Hepatocyte (in vitro differentiated cells): ENCODE measurements at regions not wholly inside any gene's neighbourhood (a gene's known extent, or its start where the extent isn't known, plus 50 kb on each side); places are given as distances from the start of the nearest gene placed in this dataset.

Source experiments
- DNase-seq: peaks from one replicate; pipeline ENCODE4 v3.0.0-alpha.2; 2016; ENCODE audit warnings: low spot score
- H2AFZ ChIP-seq: fragments of 200-600 bp; sonication (generic); 2 replicates; pipeline ENCODE4 v1.6.0; 2016; ENCODE audit warnings: antibody characterized with exemption, mild to moderate bottlenecking
- H3K27ac ChIP-seq: fragments of 200-600 bp; sonication (generic); 2 replicates; pipeline ENCODE4 v1.5.1; 2016; ENCODE audit warnings: mild to moderate bottlenecking
- H3K27me3 ChIP-seq: fragments of 200-600 bp; sonication (generic); 2 replicates; pipeline ENCODE4 v1.6.1; 2016
- H3K36me3 ChIP-seq: fragments of 200-600 bp; sonication (generic); replicated peaks from 2 replicates; pipeline ENCODE4 v1.5.1; 2016; ENCODE audit warnings: low read depth; ENCODE audit not compliant: insufficient read depth
- H3K4me1 ChIP-seq: fragments of 200-600 bp; sonication (generic); 2 replicates; pipeline ENCODE4 v1.5.1; 2016; ENCODE audit warnings: mild to moderate bottlenecking, moderate library complexity; ENCODE audit not compliant: insufficient read depth
- H3K4me2 ChIP-seq: fragments of 200-600 bp; sonication (generic); 2 replicates; pipeline ENCODE4 v1.6.0; 2016
- H3K4me3 ChIP-seq: fragments of 200-600 bp; sonication (generic); 2 replicates; pipeline ENCODE4 v1.5.1; 2016; ENCODE audit warnings: mild to moderate bottlenecking
- H3K79me2 ChIP-seq: fragments of 200-600 bp; sonication (generic); 2 replicates; pipeline ENCODE4 v1.6.0; 2017; ENCODE audit warnings: mild to moderate bottlenecking
- H3K9me2 ChIP-seq: fragments of 200-600 bp; sonication (generic); replicated peaks from 2 replicates; pipeline ENCODE4 v1.6.0; 2017; ENCODE audit warnings: mild to moderate bottlenecking; ENCODE audit not compliant: insufficient read depth
- H3K9me3 ChIP-seq: fragments of 200-600 bp; sonication (generic); 2 replicates; pipeline ENCODE4 v1.5.1; 2016; ENCODE audit warnings: low read depth, mild to moderate bottlenecking
- H4K20me1 ChIP-seq: fragments of 200-600 bp; sonication (generic); 2 replicates; pipeline ENCODE4 v1.6.0; 2016; ENCODE audit warnings: mild to moderate bottlenecking; ENCODE audit not compliant: insufficient read depth, poor library complexity, severe bottlenecking
- CTCF ChIP-seq: fragments of 200-600 bp; sonication (generic); IDR thresholded peaks from 2 replicates; pipeline ENCODE4 v1.5.1; 2016; ENCODE audit warnings: antibody characterized with exemption, mild to moderate bottlenecking; ENCODE audit not compliant: poor library complexity
- EZH2 ChIP-seq: fragments of 200-600 bp; sonication (generic); IDR thresholded peaks from 2 replicates; pipeline ENCODE4 v1.6.1; 2016; ENCODE audit warnings: antibody characterized with exemption, mild to moderate bottlenecking, borderline replicate concordance
- EZH2phosphoT487 ChIP-seq: fragments of 200-600 bp; sonication (generic); IDR thresholded peaks from one replicate; pipeline ENCODE4 v1.6.1; 2018; ENCODE audit warnings: antibody characterized with exemption, mild to moderate bottlenecking, low read depth, moderate library complexity; ENCODE audit not compliant: unreplicated experiment, severe bottlenecking
- WGBS: methylation state at CpG from one replicate; pipeline ENCODE4 v1.1.6; 2016; ENCODE audit warnings: low lambda C conversion rate; ENCODE audit errors: missing lambda C conversion rate; 5-methylcytosine and 5-hydroxymethylcytosine counted together

GRCh38 chr12:100044266-100044665 is 59.5 kb upstream of the ANKS1B start:
- Histone ChIP-seq H3K4me1 (no peaks in the 10 kb centered on the region), H3K9me3 (no peaks in the 10 kb centered on the region), H3K4me2 (no peak overlapping the region), H3K79me2 (no peaks in the 10 kb centered on the region), H3K4me3 (no peak overlapping the region), H3K9me2 (no peaks in the 10 kb centered on the region), H3K27ac (no peak overlapping the region), H4K20me1 (no peaks in the 10 kb centered on the region), H3K27me3 (no peaks in the 10 kb centered on the region), H2AFZ (no peak overlapping the region), H3K36me3 (no peaks in the 10 kb centered on the region)
- TF ChIP-seq CTCF (no peak), EZH2 (no peak), EZH2phosphoT487 (no peak)
- no peak for DNase-seq
- 82% methylated on average over 3 of the region's 3 CpGs for WGBS

GRCh38 chr12:100043631-100044030 is 58.9 kb upstream of the ANKS1B start:
- no peak for DNase-seq
- no peaks in the 10 kb centered on the region for H3K27me3 ChIP-seq
- H3K4me2 ChIP-seq, result no peak overlapping the region
- no peaks in the 10 kb centered on the region for H3K4me1 ChIP-seq
- H3K4me3 ChIP-seq, result no peak overlapping the region
- H3K9me2 ChIP-seq, result no peaks in the 10 kb centered on the region
- H3K27ac ChIP-seq, result no peak overlapping the region
- H3K36me3 ChIP-seq, result no peaks in the 10 kb centered on the region
- H3K79me2 ChIP-seq, result no peaks in the 10 kb centered on the region
- no peaks in the 10 kb centered on the region for H3K9me3 ChIP-seq
- H2AFZ ChIP-seq, result no peak overlapping the region
- H4K20me1 ChIP-seq, result no peaks in the 10 kb centered on the region
- TF ChIP-seq EZH2phosphoT487, result no peak
- TF ChIP-seq CTCF, result no peak
- TF ChIP-seq EZH2, result no peak
